Spleen (tissue), 11 donors: ENCODE measurements at regions not wholly inside any gene's neighbourhood (a gene's known extent, or its start where the extent isn't known, plus 50 kb on each side); places are given as distances from the start of the nearest gene placed in this dataset.
A peak's percentile ranks its signal among the peaks of the same experiment; 100 is the strongest.

ENCODE experiments used
- DNase-seq: peaks from one replicate; pipeline ENCODE4 v3.0.0-alpha.2; 2020
- H3K27ac ChIP-seq, 8 donors: fragments of 200-600 bp; sonication (generic) in 7 of 8; 1 replicate in 4 of 8; 2 replicates in 4 of 8; pipeline versions ENCODE4 v1.5.0 to v1.8.0; 2016 to 2021; ENCODE audit warnings: inconsistent platforms in 4 of 8, mild to moderate bottlenecking in 4 of 8, moderate library complexity in 1 of 8
- H3K27me3 ChIP-seq, 7 donors: fragments of 200-600 bp; sonication (generic) in 6 of 7; replicated peaks in 1 of 7; 1 replicate in 4 of 7; 2 replicates in 3 of 7; pipeline versions ENCODE4 v1.5.0 to v1.8.0; 2016 to 2021; ENCODE audit warnings: inconsistent platforms in 3 of 7, mild to moderate bottlenecking in 1 of 7
- H3K36me3 ChIP-seq, 6 donors: fragments of 200-600 bp; sonication (generic) in 5 of 6; 1 replicate in 4 of 6; 2 replicates in 2 of 6; pipeline versions ENCODE4 v1.5.0 to v1.8.0; 2016 to 2021; ENCODE audit warnings: inconsistent platforms in 2 of 6
- H3K4me1 ChIP-seq, 6 donors: fragments of 200-600 bp; sonication (generic) in 5 of 6; 1 replicate in 3 of 6; 2 replicates in 3 of 6; pipeline versions ENCODE4 v1.5.0 to v1.8.0; 2016 to 2021; ENCODE audit warnings: inconsistent platforms in 3 of 6
- H3K4me3 ChIP-seq, 8 donors: fragments of 200-600 bp; sonication (generic) in 7 of 8; 1 replicate in 4 of 8; 2 replicates in 4 of 8; pipeline versions ENCODE4 v1.5.0 to v1.8.0; 2016 to 2021; ENCODE audit warnings: inconsistent platforms in 4 of 8, mild to moderate bottlenecking in 4 of 8, moderate library complexity in 2 of 8
- H3K9me3 ChIP-seq, 8 donors: fragments of 200-600 bp; sonication (generic) in 7 of 8; 1 replicate in 4 of 8; 2 replicates in 4 of 8; pipeline versions ENCODE4 v1.5.0 to v1.8.0; 2016 to 2021; ENCODE audit warnings: inconsistent platforms in 4 of 8
- POLR2A ChIP-seq, 3 donors: fragments of 450-650 bp; IDR thresholded peaks; one replicate each; pipeline ENCODE4 v1.5.1; 2017; ENCODE audit warnings: antibody characterized with exemption in 3 of 3, mild to moderate bottlenecking in 1 of 3
- POLR2AphosphoS5 ChIP-seq, 3 donors: sonication (generic); formaldehyde crosslinking; IDR thresholded peaks; one replicate each; pipeline ENCODE4 v1.5.1; 2017; ENCODE audit warnings: antibody characterized with exemption in 3 of 3
- WGBS, 5 donors: extraction: QIAGEN DNeasy Blood & Tissue Kit in 3 of 5; methylation state at CpG; one replicate each; pipeline versions ENCODE4 v1.1.5 to v1.1.7; 2013 to 2018; 5-methylcytosine and 5-hydroxymethylcytosine counted together
- intact Hi-C: fragments of 100-400 bp; cut with DNase I; formaldehyde crosslinking; loops from one replicate; pipeline ENCODE4 v1.15.0; 2023; ENCODE audit warnings: low total_unique reads
- TF ChIP-seq, protein P1 (sequence below), 11 experiments: fragments of 200-600 bp in 7 of 11; fragments of 450-650 bp in 4 of 11; sonication (generic) in 4 of 11; IDR thresholded peaks in 8 of 11; conservative IDR thresholded peaks in 3 of 11; 1 replicate in 7 of 11; 2 replicates in 4 of 11; pipeline versions ENCODE4 v1.4.0 to v1.8.0; 2016 to 2021; ENCODE audit warnings: antibody characterized with exemption in 11 of 11, inconsistent platforms in 4 of 11, mild to moderate bottlenecking in 1 of 11
- donor health status: healthy with polysubstance abuse.
- donor health status: DM: no; HTN: no; CAD: no; lungs with moderate emphysema.
- donor health status: DM: no; HTN: no; CAD: no.
- donor health status: Bipolar disorder and iron deficiency.
- donor health status: healthy.
- donor health status: DM: no; HTN: no; CAD: no.
- donor health status: DM: yes; HTN: yes; CAD: no.

DNA sequence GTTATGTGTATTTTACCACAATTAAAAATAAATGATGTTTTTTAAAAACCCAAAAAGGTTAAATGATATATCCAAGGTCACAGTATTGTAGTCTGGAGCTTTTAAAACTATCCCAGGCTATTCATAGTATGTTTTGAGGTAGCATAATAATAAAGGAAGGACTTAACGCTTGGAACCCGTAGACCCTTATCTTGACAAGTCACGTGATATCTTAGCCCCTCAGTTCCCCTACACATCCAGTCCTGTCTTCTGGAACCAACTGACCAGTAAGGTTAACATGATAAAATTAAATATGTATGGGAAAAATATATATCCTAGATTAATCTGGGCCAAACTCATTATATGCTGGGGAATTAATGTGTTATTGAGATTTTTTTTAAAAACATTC is 142.2 kb downstream of the RXFP2 start:
- no peak for TF ChIP-seq POLR2AphosphoS5 (IDR thresholded peaks at IDR 0.05)
- TF ChIP-seq, protein P1, sequence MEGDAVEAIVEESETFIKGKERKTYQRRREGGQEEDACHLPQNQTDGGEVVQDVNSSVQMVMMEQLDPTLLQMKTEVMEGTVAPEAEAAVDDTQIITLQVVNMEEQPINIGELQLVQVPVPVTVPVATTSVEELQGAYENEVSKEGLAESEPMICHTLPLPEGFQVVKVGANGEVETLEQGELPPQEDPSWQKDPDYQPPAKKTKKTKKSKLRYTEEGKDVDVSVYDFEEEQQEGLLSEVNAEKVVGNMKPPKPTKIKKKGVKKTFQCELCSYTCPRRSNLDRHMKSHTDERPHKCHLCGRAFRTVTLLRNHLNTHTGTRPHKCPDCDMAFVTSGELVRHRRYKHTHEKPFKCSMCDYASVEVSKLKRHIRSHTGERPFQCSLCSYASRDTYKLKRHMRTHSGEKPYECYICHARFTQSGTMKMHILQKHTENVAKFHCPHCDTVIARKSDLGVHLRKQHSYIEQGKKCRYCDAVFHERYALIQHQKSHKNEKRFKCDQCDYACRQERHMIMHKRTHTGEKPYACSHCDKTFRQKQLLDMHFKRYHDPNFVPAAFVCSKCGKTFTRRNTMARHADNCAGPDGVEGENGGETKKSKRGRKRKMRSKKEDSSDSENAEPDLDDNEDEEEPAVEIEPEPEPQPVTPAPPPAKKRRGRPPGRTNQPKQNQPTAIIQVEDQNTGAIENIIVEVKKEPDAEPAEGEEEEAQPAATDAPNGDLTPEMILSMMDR (IDR thresholded peaks at IDR 0.05 in 8 of 11, conservative IDR thresholded peaks at IDR 0.05 in 3 of 11), result no peak
- Histone ChIP-seq H3K4me3 (no peak overlapping the region), H3K36me3 (no peaks in the 10 kb centered on the region), H3K4me1 (peaks cover 0 to 17% (median 3%) of the 10 kb centered on the region in 6 donors), H3K27ac (no peak overlapping the region), H3K9me3 (no peaks in the 10 kb centered on the region), H3K27me3 (no peaks in the 10 kb centered on the region)
- WGBS, 5 donors, result 80 to 94% (median 86%) methylated on average over 3 of the region's 3 CpGs
- no peak for DNase-seq
- intact Hi-C loops, result no loop called here

DNA sequence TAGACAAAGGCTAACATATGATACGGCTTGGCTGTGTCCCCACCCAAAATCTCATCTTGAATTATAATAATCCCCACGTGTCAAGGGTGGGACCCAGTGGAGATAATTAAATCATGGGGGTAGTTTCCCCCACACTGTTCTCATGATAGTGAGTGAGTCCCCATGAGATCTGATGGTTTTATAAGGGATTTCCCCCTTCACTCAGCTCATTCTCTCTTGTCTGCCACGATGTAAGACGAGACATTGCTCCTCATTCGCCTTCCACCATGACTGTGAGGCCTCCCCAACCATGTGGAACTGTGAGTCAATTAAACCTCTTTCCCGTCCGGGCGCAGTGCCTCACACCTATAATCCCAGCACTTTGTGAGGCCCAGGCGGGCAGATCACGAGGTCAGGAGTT is 143.5 kb downstream of the RXFP2 start:
- TF ChIP-seq POLR2AphosphoS5 (IDR thresholded peaks at IDR 0.05) (no peak), POLR2A (IDR thresholded peaks at IDR 0.05) (no peak)
- TF ChIP-seq, protein P1 (IDR thresholded peaks at IDR 0.05 in 8 of 11, conservative IDR thresholded peaks at IDR 0.05 in 3 of 11), result no peak
- Histone ChIP-seq H3K9me3 (no peaks in the 10 kb centered on the region), H3K36me3 (no peaks in the 10 kb centered on the region), H3K4me1 (peaks cover 0 to 24% (median 4%) of the 10 kb centered on the region in 6 donors), H3K27me3 (no peaks in the 10 kb centered on the region), H3K4me3 (no peak overlapping the region), H3K27ac (no peak overlapping the region)
- intact Hi-C loops, result no loop called here
- DNase-seq, result no peak
- WGBS, 5 donors, result 68 to 81% (median 76%) methylated on average over 10 of the region's 10 CpGs

DNA sequence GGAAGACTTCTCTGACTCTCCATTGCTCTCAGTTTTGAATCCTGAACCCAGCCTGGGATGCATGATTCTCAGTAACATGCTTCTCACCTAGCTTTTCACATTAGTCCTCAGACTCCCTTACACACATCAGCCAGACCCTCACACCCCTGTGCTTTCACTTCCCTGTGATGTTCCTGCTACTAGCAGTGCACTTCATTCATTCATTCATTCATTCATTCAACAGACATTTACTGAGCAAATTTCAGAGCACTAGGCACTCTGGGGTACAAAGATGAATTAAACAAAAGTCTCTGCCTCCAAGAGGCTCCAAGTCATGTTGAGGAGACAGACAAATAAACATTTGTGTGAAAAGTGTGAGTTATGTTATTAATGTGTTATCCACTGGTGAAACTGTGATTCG is 145.2 kb downstream of the RXFP2 start:
- peaks cover 0 to 24% (median 4%) of the 10 kb centered on the region in 6 donors for H3K4me1 ChIP-seq
- TF ChIP-seq, protein P1 (IDR thresholded peaks at IDR 0.05 in 8 of 11, conservative IDR thresholded peaks at IDR 0.05 in 3 of 11), result no peak
- no peak for TF ChIP-seq POLR2AphosphoS5 (IDR thresholded peaks at IDR 0.05)
- TF ChIP-seq POLR2A (IDR thresholded peaks at IDR 0.05), result no peak

DNA sequence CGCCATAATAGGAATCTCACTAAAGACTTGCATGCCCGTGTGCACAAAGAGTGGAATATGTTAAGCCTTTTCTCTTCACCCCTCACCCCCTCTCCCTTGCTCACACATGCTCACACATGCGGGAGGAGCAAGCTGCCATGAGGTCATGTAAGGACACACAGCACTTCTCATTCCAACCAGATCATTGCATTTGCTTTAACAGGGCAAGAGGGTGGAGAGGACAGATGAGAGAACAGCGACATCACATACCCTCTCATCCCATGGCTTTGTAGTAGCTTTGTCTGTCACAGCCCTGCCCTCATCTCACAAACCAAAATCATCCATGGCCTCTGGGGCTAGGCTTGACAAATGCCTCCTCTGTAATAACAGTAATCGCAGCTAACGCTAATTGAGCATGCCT is 145.6 kb upstream of the FRY start:
- 68 to 76% (median 75%) methylated on average over 6 of the region's 6 CpGs for WGBS, 5 donors
- peaks cover 0 to 22% (median 4%) of the 10 kb centered on the region in 6 donors for H3K4me1 ChIP-seq
- H3K27ac ChIP-seq, result peak overlapping the region in 1 of 8 donors; percentile 50
- no peaks in the 10 kb centered on the region for H3K36me3 ChIP-seq
- H3K9me3 ChIP-seq, result no peaks in the 10 kb centered on the region
- TF ChIP-seq, protein P1 (IDR thresholded peaks at IDR 0.05 in 8 of 11, conservative IDR thresholded peaks at IDR 0.05 in 3 of 11), result no peak
- no peak for TF ChIP-seq POLR2A (IDR thresholded peaks at IDR 0.05)
- no peak for TF ChIP-seq POLR2AphosphoS5 (IDR thresholded peaks at IDR 0.05)
- H3K4me3 ChIP-seq, result no peak overlapping the region
- intact Hi-C loops, result no loop called here
- no peaks in the 10 kb centered on the region for H3K27me3 ChIP-seq
- DNase-seq, result no peak

More for the DNA sequence above, 145.2 kb downstream of the RXFP2 start:
- Histone ChIP-seq H3K4me3 (no peak overlapping the region), H3K9me3 (no peaks in the 10 kb centered on the region), H3K27ac (no peak overlapping the region), H3K36me3 (no peaks in the 10 kb centered on the region), H3K27me3 (no peaks in the 10 kb centered on the region)
- WGBS, 5 donors, result 84 to 100% (median 89%) methylated on average over 1 of the region's 1 CpG
- DNase-seq, result no peak
- intact Hi-C loops, result no loop called here
